OCI-LY7 (cell line): ENCODE measurements at regions not wholly inside any gene's neighbourhood (a gene's known extent, or its start where the extent isn't known, plus 50 kb on each side); places are given as distances from the start of the nearest gene placed in this dataset.

Experiments
- CTCF ChIP-seq: fragments of 200-600 bp; sonication (generic); conservative IDR thresholded peaks from 2 replicates; pipeline ENCODE4 v1.5.1; 2014; ENCODE audit warnings: mild to moderate bottlenecking, antibody characterized with exemption, low read length, moderate library complexity, mixed read lengths
- EZH2phosphoT487 ChIP-seq: fragments of 200-600 bp; sonication (generic); IDR thresholded peaks from 2 replicates; pipeline ENCODE4 v1.6.1; 2018; ENCODE audit warnings: low read depth, borderline replicate concordance, mild to moderate bottlenecking, mixed run types, antibody characterized with exemption, low read length, moderate library complexity, mixed read lengths

DNA sequence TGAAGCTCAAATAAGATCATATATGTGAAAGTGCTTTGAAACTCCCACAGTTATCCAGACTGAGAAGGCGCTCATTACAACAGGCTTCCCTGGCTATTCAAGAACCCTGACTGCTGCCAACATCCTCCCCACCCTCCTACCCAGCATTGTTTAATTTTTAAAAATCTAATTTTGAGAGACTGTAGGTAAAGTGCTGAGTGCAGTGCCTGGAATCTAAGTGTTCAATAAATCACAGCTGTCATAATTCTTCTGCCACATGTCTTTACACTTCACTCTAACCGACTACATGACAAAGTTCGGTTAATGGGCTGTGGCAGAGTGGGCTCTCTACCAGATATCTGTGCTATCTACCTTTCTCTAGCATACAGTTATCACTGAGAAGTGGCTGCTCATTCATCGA is 255.6 kb upstream of the C9orf72 start:
- TF ChIP-seq CTCF (no peak), EZH2phosphoT487 (no peak)
